ES-I3 (cell line): ENCODE measurements at regions not wholly inside any gene's neighbourhood (a gene's known extent, or its start where the extent isn't known, plus 50 kb on each side); places are given as distances from the start of the nearest gene placed in this dataset.

Source experiments
- H3K36me3 ChIP-seq: 2 replicates; pipeline ENCODE4 v1.6.1; 2013; ENCODE audit warnings: mild to moderate bottlenecking, low read length, control low read depth, moderate library complexity; ENCODE audit not compliant: insufficient read depth
- H3K4me1 ChIP-seq: 2 replicates; pipeline ENCODE4 v1.6.1; 2013; ENCODE audit warnings: mild to moderate bottlenecking, control low read depth, low read length; ENCODE audit not compliant: insufficient read depth
- H3K9ac ChIP-seq: 2 replicates; pipeline ENCODE4 v1.6.1; 2013; ENCODE audit warnings: low read depth, mild to moderate bottlenecking, low read length, moderate library complexity
- H3K9me3 ChIP-seq: 2 replicates; pipeline ENCODE4 v1.6.1; 2013; ENCODE audit warnings: mild to moderate bottlenecking, low read length, moderate library complexity; ENCODE audit not compliant: control insufficient read depth, insufficient read depth

GRCh38 chr6:40180271-40180670, 246.0 kb upstream of the MOCS1 start:
- Histone ChIP-seq H3K4me1 (peaks cover 7% of the 10 kb centered on the region; the same call in 1 of the 2 replicates), H3K9ac (no peak overlapping the region), H3K36me3 (no peaks in the 10 kb centered on the region), H3K9me3 (no peaks in the 10 kb centered on the region; the same call in 1 of the 2 replicates)

GRCh38 chr6:40179496-40179895, 245.2 kb upstream of the MOCS1 start:
- Histone ChIP-seq H3K9me3 (no peaks in the 10 kb centered on the region; the same call in 1 of the 2 replicates), H3K36me3 (no peaks in the 10 kb centered on the region), H3K9ac (no peak overlapping the region), H3K4me1 (peaks cover 7% of the 10 kb centered on the region; the same call in 1 of the 2 replicates)

GRCh38 chr6:40177598-40177997, 243.3 kb upstream of the MOCS1 start:
- H3K9me3 ChIP-seq: no peaks in the 10 kb centered on the region; the same call in 1 of the 2 replicates
- no peaks in the 10 kb centered on the region for H3K36me3 ChIP-seq
- H3K9ac ChIP-seq: no peak overlapping the region
- peaks cover 7% of the 10 kb centered on the region; the same call in 1 of the 2 replicates for H3K4me1 ChIP-seq

- Histone ChIP-seq H3K9ac (no peak overlapping the region), H3K9me3 (no peaks in the 10 kb centered on the region; the same call in 1 of the 2 replicates), H3K36me3 (no peaks in the 10 kb centered on the region), H3K4me1 (peaks cover 7% of the 10 kb centered on the region; the same call in 1 of the 2 replicates)
These were observed 241.9 kb upstream of the MOCS1 start for GRCh38 chr6:40176152-40176551.

GRCh38 chr6:40172272-40172671, 238.0 kb upstream of the MOCS1 start:
- no peaks in the 10 kb centered on the region for H3K4me1 ChIP-seq
- no peaks in the 10 kb centered on the region for H3K36me3 ChIP-seq
- H3K9ac ChIP-seq: no peak overlapping the region
- no peaks in the 10 kb centered on the region; the same call in 1 of the 2 replicates for H3K9me3 ChIP-seq

GRCh38 chr6:40171343-40171742, 237.1 kb upstream of the MOCS1 start:
- no peaks in the 10 kb centered on the region for H3K36me3 ChIP-seq

GRCh38 chr6:40170856-40171255, 236.6 kb upstream of the MOCS1 start:
- no peaks in the 10 kb centered on the region for H3K36me3 ChIP-seq
- H3K9ac ChIP-seq: no peak overlapping the region
- no peaks in the 10 kb centered on the region for H3K9me3 ChIP-seq
- H3K4me1 ChIP-seq: no peaks in the 10 kb centered on the region

More at GRCh38 chr6:40171343-40171742, 237.1 kb upstream of the MOCS1 start:
- Histone ChIP-seq H3K9me3 (no peaks in the 10 kb centered on the region; the same call in 1 of the 2 replicates), H3K9ac (no peak overlapping the region), H3K4me1 (no peaks in the 10 kb centered on the region)

GRCh38 chr6:40169878-40170277, 235.6 kb upstream of the MOCS1 start:
- Histone ChIP-seq H3K36me3 (no peaks in the 10 kb centered on the region), H3K9ac (no peak overlapping the region), H3K4me1 (no peaks in the 10 kb centered on the region), H3K9me3 (no peaks in the 10 kb centered on the region)

- Histone ChIP-seq H3K9ac (no peak overlapping the region), H3K36me3 (no peaks in the 10 kb centered on the region), H3K9me3 (no peaks in the 10 kb centered on the region), H3K4me1 (no peaks in the 10 kb centered on the region)
These were observed 232.7 kb upstream of the MOCS1 start for GRCh38 chr6:40166963-40167362.

- H3K9ac ChIP-seq: no peak overlapping the region
These were observed 230.9 kb upstream of the MOCS1 start for GRCh38 chr6:40165036-40165709.

GRCh38 chr6:40164345-40164755, 230.1 kb upstream of the MOCS1 start:
- no peaks in the 10 kb centered on the region for H3K36me3 ChIP-seq
- no peak overlapping the region; the same call in 1 of the 2 replicates for H3K9ac ChIP-seq
- no peaks in the 10 kb centered on the region for H3K4me1 ChIP-seq
- H3K9me3 ChIP-seq: no peaks in the 10 kb centered on the region

More at GRCh38 chr6:40165036-40165709, 230.9 kb upstream of the MOCS1 start:
- H3K9me3 ChIP-seq: no peaks in the 10 kb centered on the region
- H3K4me1 ChIP-seq: no peaks in the 10 kb centered on the region
- no peaks in the 10 kb centered on the region for H3K36me3 ChIP-seq

GRCh38 chr6:40163924-40164323, 229.7 kb upstream of the MOCS1 start:
- Histone ChIP-seq H3K36me3 (no peaks in the 10 kb centered on the region), H3K9ac (no peak overlapping the region; the same call in 1 of the 2 replicates), H3K9me3 (no peaks in the 10 kb centered on the region)

GRCh38 chr6:40162074-40162473, 227.8 kb upstream of the MOCS1 start:
- Histone ChIP-seq H3K4me1 (no peaks in the 10 kb centered on the region), H3K9me3 (no peaks in the 10 kb centered on the region), H3K36me3 (no peaks in the 10 kb centered on the region), H3K9ac (no peak overlapping the region)

More at GRCh38 chr6:40163924-40164323, 229.7 kb upstream of the MOCS1 start:
- no peaks in the 10 kb centered on the region for H3K4me1 ChIP-seq

GRCh38 chr6:40160826-40161225, 226.6 kb upstream of the MOCS1 start:
- Histone ChIP-seq H3K9ac (no peak overlapping the region), H3K36me3 (no peaks in the 10 kb centered on the region), H3K4me1 (no peaks in the 10 kb centered on the region), H3K9me3 (no peaks in the 10 kb centered on the region)

- H3K4me1 ChIP-seq: no peaks in the 10 kb centered on the region
- no peaks in the 10 kb centered on the region for H3K36me3 ChIP-seq
- no peak overlapping the region for H3K9ac ChIP-seq
- H3K9me3 ChIP-seq: no peaks in the 10 kb centered on the region
These were observed 225.6 kb upstream of the MOCS1 start for GRCh38 chr6:40159865-40160264.
